GM23248 (cell line): ENCODE measurements at regions not wholly inside any gene's neighbourhood (a gene's known extent, or its start where the extent isn't known, plus 50 kb on each side); places are given as distances from the start of the nearest gene placed in this dataset.

Experiments
- DNase-seq: peaks from one replicate; pipeline ENCODE4 v3.0.0-alpha.2; 2015
- H2AFZ ChIP-seq: fragments of 200-600 bp; sonication (generic); 2 replicates; pipeline ENCODE4 v1.6.1; 2016; ENCODE audit warnings: antibody characterized with exemption
- H3F3A ChIP-seq: fragments of 200-600 bp; sonication (generic); 2 replicates; pipeline ENCODE4 v1.6.1; 2016; ENCODE audit warnings: mild to moderate bottlenecking, antibody characterized with exemption, mixed run types; ENCODE audit not compliant: insufficient read depth
- H3K27ac ChIP-seq: fragments of 200-600 bp; sonication (generic); 2 replicates; pipeline ENCODE4 v1.5.1; 2016; ENCODE audit warnings: mild to moderate bottlenecking
- H3K27me3 ChIP-seq: fragments of 200-600 bp; sonication (generic); replicated peaks from 2 replicates; pipeline ENCODE4 v1.6.1; 2016; ENCODE audit warnings: mild to moderate bottlenecking; ENCODE audit not compliant: insufficient read depth
- H3K36me3 ChIP-seq: fragments of 200-600 bp; sonication (generic); 2 replicates; pipeline ENCODE4 v1.6.1; 2016; ENCODE audit warnings: low read depth, mild to moderate bottlenecking
- H3K4me1 ChIP-seq: fragments of 200-600 bp; sonication (generic); 2 replicates; pipeline ENCODE4 v1.6.1; 2016; ENCODE audit warnings: mild to moderate bottlenecking; ENCODE audit not compliant: insufficient read depth
- H3K4me2 ChIP-seq: fragments of 200-600 bp; sonication (generic); one replicate; pipeline ENCODE4 v1.6.1; 2016; ENCODE audit warnings: mild to moderate bottlenecking; ENCODE audit not compliant: unreplicated experiment
- H3K4me3 ChIP-seq: fragments of 200-600 bp; sonication (generic); 2 replicates; pipeline ENCODE4 v1.5.1; 2016; ENCODE audit warnings: mild to moderate bottlenecking
- H3K79me2 ChIP-seq: fragments of 200-600 bp; sonication (generic); 2 replicates; pipeline ENCODE4 v1.6.1; 2016; ENCODE audit warnings: mild to moderate bottlenecking; ENCODE audit not compliant: insufficient read depth
- H3K9ac ChIP-seq: fragments of 200-600 bp; sonication (generic); 2 replicates; pipeline ENCODE4 v1.6.1; 2016; ENCODE audit warnings: mild to moderate bottlenecking
- H3K9me2 ChIP-seq: fragments of 200-600 bp; sonication (generic); 2 replicates; pipeline ENCODE4 v1.6.1; 2016; ENCODE audit warnings: mixed run types, mild to moderate bottlenecking, moderate library complexity; ENCODE audit not compliant: insufficient read depth
- H3K9me3 ChIP-seq: fragments of 200-600 bp; sonication (generic); one replicate; pipeline ENCODE4 v1.6.1; 2017; ENCODE audit warnings: low read depth
- H4K20me1 ChIP-seq: fragments of 200-600 bp; sonication (generic); 2 replicates; pipeline ENCODE4 v1.6.0; 2016; ENCODE audit not compliant: insufficient read depth
- EZH2 ChIP-seq: fragments of 200-600 bp; sonication (generic); IDR thresholded peaks from 2 replicates; pipeline ENCODE4 v1.6.1; 2018; ENCODE audit warnings: antibody characterized with exemption, mild to moderate bottlenecking; ENCODE audit not compliant: insufficient read depth, poor library complexity, severe bottlenecking
- EZH2phosphoT487 ChIP-seq: fragments of 200-600 bp; sonication (generic); IDR thresholded peaks from 2 replicates; pipeline ENCODE4 v1.6.1; 2018; ENCODE audit warnings: antibody characterized with exemption, moderate library complexity, mild to moderate bottlenecking, low read depth; ENCODE audit not compliant: insufficient read depth
- WGBS, 2 experiments: methylation state at CpG; one replicate each; pipeline ENCODE4 v1.1.6; 2015 to 2017; ENCODE audit warnings: low lambda C conversion rate in 2 of 2, low coverage in 1 of 2; ENCODE audit errors: missing lambda C conversion rate in 2 of 2; 5-methylcytosine and 5-hydroxymethylcytosine counted together
- in situ Hi-C: fragments of 300-500 bp; cut with MboI; formaldehyde crosslinking; loops from 2 replicates; pipeline ENCODE4 v1.15.0; 2020

- Histone ChIP-seq H3K36me3 (no peaks in the 10 kb centered on the region), H2AFZ (no peak overlapping the region), H3K27me3 (no peaks in the 10 kb centered on the region), H3K4me1 (no peaks in the 10 kb centered on the region), H4K20me1 (no peaks in the 10 kb centered on the region), H3K4me3 (no peak overlapping the region), H3K9me2 (no peaks in the 10 kb centered on the region), H3K9ac (no peak overlapping the region), H3F3A (no peaks in the 10 kb centered on the region), H3K79me2 (no peaks in the 10 kb centered on the region), H3K9me3 (no peaks in the 10 kb centered on the region), H3K4me2 (no peak overlapping the region), H3K27ac (no peak overlapping the region)
- no peak for DNase-seq
- in situ Hi-C loops = no loop called here
- TF ChIP-seq EZH2phosphoT487 = no peak
- no peak for TF ChIP-seq EZH2
- 26 to 35% methylated on average over 8 of the region's 8 CpGs for WGBS, 2 experiments
Measured at GRCh38 chr19:28021259-28022185, 1191.4 kb downstream of the UQCRFS1 start.

GRCh38 chr19:28020619-28021258 lies 1192.2 kb downstream of the UQCRFS1 start:
- Histone ChIP-seq H3K9ac (no peak overlapping the region), H3K4me3 (no peak overlapping the region), H2AFZ (no peak overlapping the region), H4K20me1 (no peaks in the 10 kb centered on the region), H3K79me2 (no peaks in the 10 kb centered on the region), H3K9me2 (no peaks in the 10 kb centered on the region), H3K4me2 (no peak overlapping the region), H3K9me3 (no peaks in the 10 kb centered on the region), H3K27me3 (no peaks in the 10 kb centered on the region), H3K4me1 (no peaks in the 10 kb centered on the region), H3K36me3 (no peaks in the 10 kb centered on the region), H3K27ac (no peak overlapping the region), H3F3A (no peaks in the 10 kb centered on the region)
- in situ Hi-C loops = no loop called here
- no peak for TF ChIP-seq EZH2
- no peak for TF ChIP-seq EZH2phosphoT487
- 10 to 17% methylated on average over 7 of the region's 7 CpGs for WGBS, 2 experiments
- DNase-seq = no peak

- no peak overlapping the region for H3K27ac ChIP-seq
- 18 to 29% methylated on average over 7 of the region's 7 CpGs for WGBS, 2 experiments
- no peak overlapping the region for H3K4me2 ChIP-seq
- H3K9me3 ChIP-seq = no peaks in the 10 kb centered on the region
- in situ Hi-C loops = no loop called here
- no peaks in the 10 kb centered on the region for H3F3A ChIP-seq
- H3K36me3 ChIP-seq = no peaks in the 10 kb centered on the region
- no peak overlapping the region for H3K4me3 ChIP-seq
- H2AFZ ChIP-seq = no peak overlapping the region
- DNase-seq = no peak
- no peaks in the 10 kb centered on the region for H4K20me1 ChIP-seq
- H3K9ac ChIP-seq = no peak overlapping the region
- H3K4me1 ChIP-seq = no peaks in the 10 kb centered on the region
- H3K27me3 ChIP-seq = no peaks in the 10 kb centered on the region
- TF ChIP-seq EZH2phosphoT487 (no peak), EZH2 (no peak)
- H3K9me2 ChIP-seq = no peaks in the 10 kb centered on the region
- H3K79me2 ChIP-seq = no peaks in the 10 kb centered on the region
Measured at GRCh38 chr19:28019901-28020300, 1193.0 kb downstream of the UQCRFS1 start.

GRCh38 chr19:28019371-28019770 lies 1193.6 kb downstream of the UQCRFS1 start:
- H4K20me1 ChIP-seq = no peaks in the 10 kb centered on the region
- no peak overlapping the region for H3K9ac ChIP-seq
- H3K4me2 ChIP-seq = no peak overlapping the region
- no peak overlapping the region for H3K4me3 ChIP-seq
- in situ Hi-C loops = no loop called here
- H3F3A ChIP-seq = no peaks in the 10 kb centered on the region
- no peaks in the 10 kb centered on the region for H3K27me3 ChIP-seq
- no peak for DNase-seq
- H3K36me3 ChIP-seq = no peaks in the 10 kb centered on the region
- H3K9me3 ChIP-seq = no peaks in the 10 kb centered on the region
- no peaks in the 10 kb centered on the region for H3K9me2 ChIP-seq
- no peak overlapping the region for H2AFZ ChIP-seq
- no peak overlapping the region for H3K27ac ChIP-seq
- WGBS, 2 experiments = 26 to 33% methylated on average over 7 of the region's 7 CpGs
- H3K79me2 ChIP-seq = no peaks in the 10 kb centered on the region
- H3K4me1 ChIP-seq = no peaks in the 10 kb centered on the region
- TF ChIP-seq EZH2 (no peak), EZH2phosphoT487 (no peak)
